ENCODE measurements at regions not wholly inside any gene's neighbourhood (a gene's known extent, or its start where the extent isn't known, plus 50 kb on each side); places are given as distances from the start of the nearest gene placed in this dataset.

DNA sequence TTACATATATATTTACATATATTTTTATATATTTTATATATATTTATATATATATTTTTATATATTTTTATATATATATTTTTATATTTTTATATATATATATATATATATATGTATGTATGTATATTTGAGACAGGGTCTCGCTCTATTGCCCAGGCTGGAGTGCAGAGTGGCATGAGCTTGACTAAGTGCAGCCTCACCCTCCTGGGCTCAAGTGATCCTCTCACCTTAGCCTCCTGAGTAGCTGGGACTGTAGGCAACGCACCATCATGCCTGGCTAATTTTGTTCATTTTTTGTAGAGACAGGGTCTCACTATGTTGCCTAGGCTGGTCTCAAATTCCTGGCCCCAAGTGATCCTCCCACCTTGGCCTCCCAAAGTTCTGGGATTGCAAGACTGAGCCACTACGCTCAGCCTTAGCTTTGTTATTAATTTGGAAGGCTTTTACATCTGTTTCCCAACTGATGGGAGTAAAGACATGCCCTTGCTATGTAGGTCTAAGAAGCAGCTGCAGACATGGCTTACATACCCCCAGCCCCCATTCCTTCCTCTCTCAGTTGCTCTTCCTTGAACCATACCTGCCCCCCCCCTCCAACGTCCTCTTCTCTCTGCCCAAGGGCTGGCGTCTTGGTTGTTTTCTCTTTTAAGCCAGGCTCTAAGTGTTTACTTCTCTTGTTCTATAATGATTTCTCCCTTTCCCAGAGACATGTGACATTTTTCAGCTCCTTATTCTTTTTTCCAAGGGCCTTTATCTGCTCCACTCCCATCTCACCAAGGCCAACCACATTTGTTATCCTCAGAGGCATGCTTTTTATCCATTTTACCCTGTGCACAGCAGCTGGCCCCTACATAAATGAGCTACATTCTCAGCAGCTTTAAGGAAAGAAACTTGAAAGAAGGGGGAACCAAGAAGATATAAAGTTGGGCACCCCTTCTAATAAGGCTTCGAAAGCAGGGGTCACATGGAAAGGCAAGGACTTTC lies 64.2 kb upstream of the ATF7IP2 start:
- TF ChIP-seq, protein P1, sequence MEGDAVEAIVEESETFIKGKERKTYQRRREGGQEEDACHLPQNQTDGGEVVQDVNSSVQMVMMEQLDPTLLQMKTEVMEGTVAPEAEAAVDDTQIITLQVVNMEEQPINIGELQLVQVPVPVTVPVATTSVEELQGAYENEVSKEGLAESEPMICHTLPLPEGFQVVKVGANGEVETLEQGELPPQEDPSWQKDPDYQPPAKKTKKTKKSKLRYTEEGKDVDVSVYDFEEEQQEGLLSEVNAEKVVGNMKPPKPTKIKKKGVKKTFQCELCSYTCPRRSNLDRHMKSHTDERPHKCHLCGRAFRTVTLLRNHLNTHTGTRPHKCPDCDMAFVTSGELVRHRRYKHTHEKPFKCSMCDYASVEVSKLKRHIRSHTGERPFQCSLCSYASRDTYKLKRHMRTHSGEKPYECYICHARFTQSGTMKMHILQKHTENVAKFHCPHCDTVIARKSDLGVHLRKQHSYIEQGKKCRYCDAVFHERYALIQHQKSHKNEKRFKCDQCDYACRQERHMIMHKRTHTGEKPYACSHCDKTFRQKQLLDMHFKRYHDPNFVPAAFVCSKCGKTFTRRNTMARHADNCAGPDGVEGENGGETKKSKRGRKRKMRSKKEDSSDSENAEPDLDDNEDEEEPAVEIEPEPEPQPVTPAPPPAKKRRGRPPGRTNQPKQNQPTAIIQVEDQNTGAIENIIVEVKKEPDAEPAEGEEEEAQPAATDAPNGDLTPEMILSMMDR (IDR thresholded peaks at IDR 0.05; ENCODE audit: control extremely low read depth, extremely low read depth), result no peak
- Histone ChIP-seq H3K9ac (ENCODE audit: insufficient read depth in 1 of 2, low read length in 2 of 2) (no peak overlapping the region), H3K4me3 (no peak overlapping the region), H3K36me3 (ENCODE audit: control insufficient read depth in 4 of 4, insufficient read depth in 4 of 4, low read length in 4 of 4) (no peaks in the 10 kb centered on the region), H3K9me3 (ENCODE audit: control insufficient read depth in 4 of 4, insufficient read depth in 3 of 4, low read length in 3 of 4) (no peaks in the 10 kb centered on the region), H3K27me3 (ENCODE audit: control insufficient read depth in 3 of 3, insufficient read depth in 3 of 3, low read length in 2 of 3) (no peaks in the 10 kb centered on the region), H3K27ac (ENCODE audit: low read depth in 1 of 2, low read length in 1 of 2) (no peak overlapping the region), H3K4me1 (ENCODE audit: control insufficient read depth in 5 of 5, insufficient read depth in 5 of 5, low read length in 5 of 5) (peaks cover 0 to 5% (median 0%) of the 10 kb centered on the region in 5 donors)
- 78 to 81% methylated on average over 6 of the region's 6 CpGs for WGBS, 2 donors
- DNase-seq, result no peak
- no peak for ATAC-seq (ENCODE audit: insufficient read depth, low FRiP score)

DNA sequence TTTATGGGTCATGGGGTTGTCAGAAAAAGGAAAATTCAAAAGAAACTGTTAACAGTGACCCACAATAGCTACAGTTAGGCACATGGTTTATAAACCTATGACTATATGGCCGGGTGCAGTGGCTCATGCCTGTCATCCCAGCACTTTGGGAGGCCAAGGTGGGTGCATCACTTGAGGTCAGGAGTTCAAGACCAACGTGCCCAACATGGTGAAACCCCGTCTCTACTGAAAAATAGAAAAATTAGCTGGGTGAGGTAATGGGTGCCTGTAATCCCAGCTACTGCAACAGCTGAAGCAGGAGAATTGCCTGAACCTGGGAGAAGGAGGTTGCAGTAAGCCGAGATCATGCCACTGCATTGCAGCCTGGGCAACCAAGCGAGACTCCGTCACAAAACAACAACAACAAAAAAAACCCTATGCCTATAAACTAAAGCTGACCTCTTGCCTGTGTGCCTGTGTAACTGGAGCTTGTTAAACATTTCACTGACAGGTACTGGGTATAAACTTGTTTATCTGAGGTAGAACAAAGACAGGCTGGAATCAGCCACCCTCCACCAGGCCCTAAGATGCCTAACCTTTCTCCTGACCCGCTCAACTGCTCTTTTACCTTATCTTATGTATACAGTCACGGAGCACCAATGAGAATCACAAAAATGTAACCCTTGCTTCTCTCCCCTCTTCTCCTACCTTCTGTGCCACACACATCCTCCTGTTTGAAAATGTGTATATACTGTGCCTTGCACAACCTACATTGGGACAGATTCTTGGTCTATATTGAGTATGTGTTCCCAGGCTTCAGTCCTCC lies 62.9 kb upstream of the ATF7IP2 start:
- H3K4me3 ChIP-seq, result no peak overlapping the region
- no peaks in the 10 kb centered on the region for H3K36me3 ChIP-seq (ENCODE audit: control insufficient read depth in 4 of 4, insufficient read depth in 4 of 4, low read length in 4 of 4)
- H3K9me3 ChIP-seq (ENCODE audit: control insufficient read depth in 4 of 4, insufficient read depth in 3 of 4, low read length in 3 of 4), result no peaks in the 10 kb centered on the region
- H3K27me3 ChIP-seq (ENCODE audit: control insufficient read depth in 3 of 3, insufficient read depth in 3 of 3, low read length in 2 of 3), result no peaks in the 10 kb centered on the region
- no peak overlapping the region for H3K9ac ChIP-seq (ENCODE audit: insufficient read depth in 1 of 2, low read length in 2 of 2)
- H3K4me1 ChIP-seq (ENCODE audit: control insufficient read depth in 5 of 5, insufficient read depth in 5 of 5, low read length in 5 of 5), result peaks cover 0 to 5% (median 0%) of the 10 kb centered on the region in 5 donors
- H3K27ac ChIP-seq (ENCODE audit: low read depth in 1 of 2, low read length in 1 of 2), result peak overlapping the region in 1 of 2 donors; percentile 78
- ATAC-seq (ENCODE audit: insufficient read depth, low FRiP score) (no peak), DNase-seq (peak in 1 of 3 donors; percentile 8)
- TF ChIP-seq, protein P1 (IDR thresholded peaks at IDR 0.05; ENCODE audit: control extremely low read depth, extremely low read depth), result no peak
- 67 to 80% methylated on average over 8 of the region's 8 CpGs for WGBS, 2 donors

DNA sequence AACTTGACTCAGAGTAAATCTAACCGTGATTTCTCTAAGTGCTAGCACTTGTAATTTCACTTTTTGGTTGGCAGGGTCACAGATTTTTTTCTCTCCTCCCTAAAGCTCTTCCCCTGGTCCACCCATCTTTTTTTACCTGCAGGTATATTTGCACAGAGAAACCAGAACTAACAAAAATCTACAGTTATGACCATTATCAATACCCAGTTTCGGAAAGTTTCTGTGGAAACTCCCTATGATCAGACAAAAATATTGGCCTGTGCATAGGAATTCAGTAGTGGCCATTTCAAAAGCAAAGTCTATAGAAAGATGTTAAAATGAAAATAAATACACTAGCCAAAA lies 62.4 kb upstream of the ATF7IP2 start:
- Histone ChIP-seq H3K9ac (ENCODE audit: insufficient read depth in 1 of 2, low read length in 2 of 2) (no peak overlapping the region), H3K9me3 (ENCODE audit: control insufficient read depth in 4 of 4, insufficient read depth in 3 of 4, low read length in 3 of 4) (no peaks in the 10 kb centered on the region), H3K4me3 (no peak overlapping the region), H3K27ac (ENCODE audit: low read depth in 1 of 2, low read length in 1 of 2) (peak overlapping the region in 1 of 2 donors; percentile 78), H3K4me1 (ENCODE audit: control insufficient read depth in 5 of 5, insufficient read depth in 5 of 5, low read length in 5 of 5) (peaks cover 0 to 5% (median 0%) of the 10 kb centered on the region in 5 donors), H3K36me3 (ENCODE audit: control insufficient read depth in 4 of 4, insufficient read depth in 4 of 4, low read length in 4 of 4) (no peaks in the 10 kb centered on the region), H3K27me3 (ENCODE audit: control insufficient read depth in 3 of 3, insufficient read depth in 3 of 3, low read length in 2 of 3) (no peaks in the 10 kb centered on the region)
- DNase-seq (no peak), ATAC-seq (ENCODE audit: insufficient read depth, low FRiP score) (no peak)
- 65 to 84% methylated on average over 2 of the region's 2 CpGs for WGBS, 2 donors
- TF ChIP-seq, protein P1 (IDR thresholded peaks at IDR 0.05; ENCODE audit: control extremely low read depth, extremely low read depth), result no peak
